ENCODE measurements at regions not wholly inside any gene's neighbourhood (a gene's known extent, or its start where the extent isn't known, plus 50 kb on each side); places are given as distances from the start of the nearest gene placed in this dataset.

DNA sequence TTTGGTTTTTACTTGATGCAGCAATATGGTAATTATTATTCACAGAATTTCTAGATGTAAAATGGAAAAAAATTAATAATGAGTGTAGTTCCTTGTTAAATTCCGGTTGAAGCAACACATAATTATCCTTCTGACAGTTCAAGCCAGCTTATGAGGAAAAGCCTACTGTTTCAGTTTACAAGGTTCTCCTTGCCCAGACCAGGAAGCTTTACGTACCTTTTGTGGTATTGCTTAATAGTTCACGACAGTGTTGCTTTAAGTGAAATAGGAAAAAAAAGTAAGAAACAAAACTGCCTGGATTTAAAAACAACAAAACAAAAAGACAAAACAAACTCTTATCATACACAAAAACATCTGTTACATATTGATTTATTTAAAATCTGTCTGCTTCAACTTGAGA, 547.3 kb upstream of the C9orf72 start:
- TF ChIP-seq, protein P1, sequence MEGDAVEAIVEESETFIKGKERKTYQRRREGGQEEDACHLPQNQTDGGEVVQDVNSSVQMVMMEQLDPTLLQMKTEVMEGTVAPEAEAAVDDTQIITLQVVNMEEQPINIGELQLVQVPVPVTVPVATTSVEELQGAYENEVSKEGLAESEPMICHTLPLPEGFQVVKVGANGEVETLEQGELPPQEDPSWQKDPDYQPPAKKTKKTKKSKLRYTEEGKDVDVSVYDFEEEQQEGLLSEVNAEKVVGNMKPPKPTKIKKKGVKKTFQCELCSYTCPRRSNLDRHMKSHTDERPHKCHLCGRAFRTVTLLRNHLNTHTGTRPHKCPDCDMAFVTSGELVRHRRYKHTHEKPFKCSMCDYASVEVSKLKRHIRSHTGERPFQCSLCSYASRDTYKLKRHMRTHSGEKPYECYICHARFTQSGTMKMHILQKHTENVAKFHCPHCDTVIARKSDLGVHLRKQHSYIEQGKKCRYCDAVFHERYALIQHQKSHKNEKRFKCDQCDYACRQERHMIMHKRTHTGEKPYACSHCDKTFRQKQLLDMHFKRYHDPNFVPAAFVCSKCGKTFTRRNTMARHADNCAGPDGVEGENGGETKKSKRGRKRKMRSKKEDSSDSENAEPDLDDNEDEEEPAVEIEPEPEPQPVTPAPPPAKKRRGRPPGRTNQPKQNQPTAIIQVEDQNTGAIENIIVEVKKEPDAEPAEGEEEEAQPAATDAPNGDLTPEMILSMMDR (IDR thresholded peaks at IDR 0.05) = no peak
- no peak for TF ChIP-seq POLR2A (IDR thresholded peaks at IDR 0.05)

Data from right lobe of liver (tissue), 4 donors.